KOPT-K1 (cell line): ENCODE measurements at regions not wholly inside any gene's neighbourhood (a gene's known extent, or its start where the extent isn't known, plus 50 kb on each side); places are given as distances from the start of the nearest gene placed in this dataset.

Source experiments
- H3K27ac ChIP-seq: fragments of 200-600 bp; sonication (generic); 2 replicates; pipeline ENCODE4 v1.5.1; 2016; ENCODE audit warnings: antibody characterized with exemption, mild to moderate bottlenecking, low read depth, low read length; ENCODE audit not compliant: poor library complexity, severe bottlenecking
- H3K36me3 ChIP-seq: fragments of 200-600 bp; sonication (generic); 2 replicates; pipeline ENCODE4 v1.5.1; 2017; ENCODE audit warnings: antibody characterized with exemption, mild to moderate bottlenecking, low read length, moderate library complexity; ENCODE audit not compliant: insufficient read depth
- H3K9me3 ChIP-seq: fragments of 200-600 bp; sonication (generic); 2 replicates; pipeline ENCODE4 v1.5.1; 2017; ENCODE audit warnings: antibody characterized with exemption, low read length, mild to moderate bottlenecking; ENCODE audit not compliant: insufficient read depth, poor library complexity, severe bottlenecking

- H3K9me3 ChIP-seq, result no peaks in the 10 kb centered on the region
- no peak overlapping the region for H3K27ac ChIP-seq
- H3K36me3 ChIP-seq, result no peaks in the 10 kb centered on the region
Observed at GRCh38 chr15:70172124-70172523, 74.4 kb upstream of the TLE3 start.

DNA sequence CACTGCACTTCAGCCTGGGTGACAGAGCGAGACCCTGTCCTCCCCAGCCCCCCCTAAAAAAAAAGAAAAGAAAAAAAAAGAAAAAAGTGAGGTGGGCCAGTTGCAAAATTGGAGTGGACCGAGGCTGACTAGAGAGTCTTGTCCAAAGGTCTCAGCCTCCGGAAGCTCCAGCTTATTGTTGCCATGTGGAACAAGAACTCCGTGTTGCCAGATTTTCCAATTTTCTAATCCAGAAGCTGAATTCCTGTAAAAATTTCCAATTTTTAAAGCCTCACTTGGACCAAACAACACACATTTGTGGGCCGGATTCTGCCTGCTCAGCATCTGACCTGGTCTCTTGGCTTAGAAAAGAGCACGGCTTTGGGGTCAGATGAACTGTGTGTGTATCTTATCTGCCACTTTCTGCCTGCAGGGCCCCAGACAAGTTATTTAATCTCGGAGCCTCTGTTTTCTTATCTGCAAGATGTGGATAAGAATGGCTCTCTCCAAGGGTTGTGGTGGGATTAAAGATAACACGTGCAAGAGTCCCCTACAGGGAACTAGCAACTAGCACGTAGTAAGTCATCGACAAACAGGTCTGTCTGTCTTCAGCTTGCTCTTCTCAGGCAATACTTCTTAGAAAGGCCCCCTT is 73.7 kb upstream of the TLE3 start:
- H3K27ac ChIP-seq, result no peak overlapping the region
- H3K9me3 ChIP-seq, result no peaks in the 10 kb centered on the region
- H3K36me3 ChIP-seq, result no peaks in the 10 kb centered on the region

DNA sequence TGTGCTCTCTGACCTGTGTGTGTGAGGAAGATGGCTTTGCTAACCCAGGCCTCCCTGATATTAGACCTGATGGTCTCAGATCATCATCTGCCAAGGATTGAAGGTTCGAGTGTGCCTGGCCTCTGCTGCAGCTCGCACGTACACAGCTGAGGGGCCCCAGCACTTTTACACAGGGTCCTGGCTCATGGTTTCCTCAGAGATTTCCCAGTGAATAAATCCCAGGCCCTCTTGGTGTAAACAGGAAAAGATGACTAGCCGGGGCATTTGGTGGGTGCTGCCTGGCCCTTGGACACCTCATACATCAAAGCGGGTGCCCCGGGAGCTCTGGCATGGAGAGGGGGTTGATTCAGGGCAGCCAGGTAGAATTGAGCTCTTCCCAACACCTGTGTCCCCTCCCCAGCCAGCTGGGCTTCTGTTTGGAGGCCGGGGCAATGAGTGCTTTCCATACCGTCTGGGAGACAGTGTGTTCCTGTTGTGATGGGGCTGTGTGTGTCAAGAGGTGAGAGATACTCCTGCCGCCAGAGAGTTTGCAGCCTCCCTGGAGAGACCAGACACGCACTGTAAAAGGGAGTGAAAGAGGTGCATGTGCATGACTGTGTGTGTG is 72.5 kb upstream of the TLE3 start:
- H3K27ac ChIP-seq, result no peak overlapping the region
- H3K9me3 ChIP-seq, result no peaks in the 10 kb centered on the region
- no peaks in the 10 kb centered on the region for H3K36me3 ChIP-seq

GRCh38 chr15:70169147-70169546 is 71.4 kb upstream of the TLE3 start:
- Histone ChIP-seq H3K36me3 (no peaks in the 10 kb centered on the region), H3K27ac (no peak overlapping the region), H3K9me3 (no peaks in the 10 kb centered on the region)

- Histone ChIP-seq H3K9me3 (no peaks in the 10 kb centered on the region), H3K36me3 (no peaks in the 10 kb centered on the region), H3K27ac (no peak overlapping the region)
Observed at GRCh38 chr15:70167155-70167554, 69.4 kb upstream of the TLE3 start.

- H3K36me3 ChIP-seq, result no peaks in the 10 kb centered on the region
- H3K27ac ChIP-seq, result no peak overlapping the region
- no peaks in the 10 kb centered on the region for H3K9me3 ChIP-seq
Observed at GRCh38 chr15:70166506-70167087, 68.9 kb upstream of the TLE3 start.

DNA sequence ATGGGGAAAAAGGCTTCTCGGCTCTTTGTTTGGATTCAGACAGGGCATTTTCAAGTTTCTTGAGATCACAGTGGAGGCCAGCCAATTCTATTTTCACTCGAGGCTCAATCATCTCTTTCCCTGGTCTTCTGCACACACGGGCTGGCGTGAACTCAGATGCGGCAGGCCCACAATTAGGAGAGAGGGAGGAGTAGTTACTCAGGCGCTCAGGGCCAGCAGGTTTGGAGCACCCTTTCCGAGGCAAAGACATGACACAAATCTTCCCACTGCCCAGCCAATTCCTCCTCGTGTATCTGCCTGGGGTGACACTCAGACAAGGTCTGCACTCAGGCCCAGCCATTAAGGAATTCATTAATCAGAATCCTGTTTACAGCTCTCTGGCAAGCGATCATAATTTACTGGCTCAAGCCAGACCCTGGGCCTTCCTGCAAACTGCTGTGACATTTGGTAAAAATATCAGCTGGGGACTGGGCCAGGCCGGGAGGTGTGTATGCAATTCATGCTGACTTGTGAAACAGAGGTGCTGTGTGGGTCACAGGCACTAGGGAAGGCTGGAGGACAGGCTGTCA is 68.1 kb upstream of the TLE3 start:
- H3K36me3 ChIP-seq, result no peaks in the 10 kb centered on the region
- no peak overlapping the region for H3K27ac ChIP-seq
- H3K9me3 ChIP-seq, result no peaks in the 10 kb centered on the region

DNA sequence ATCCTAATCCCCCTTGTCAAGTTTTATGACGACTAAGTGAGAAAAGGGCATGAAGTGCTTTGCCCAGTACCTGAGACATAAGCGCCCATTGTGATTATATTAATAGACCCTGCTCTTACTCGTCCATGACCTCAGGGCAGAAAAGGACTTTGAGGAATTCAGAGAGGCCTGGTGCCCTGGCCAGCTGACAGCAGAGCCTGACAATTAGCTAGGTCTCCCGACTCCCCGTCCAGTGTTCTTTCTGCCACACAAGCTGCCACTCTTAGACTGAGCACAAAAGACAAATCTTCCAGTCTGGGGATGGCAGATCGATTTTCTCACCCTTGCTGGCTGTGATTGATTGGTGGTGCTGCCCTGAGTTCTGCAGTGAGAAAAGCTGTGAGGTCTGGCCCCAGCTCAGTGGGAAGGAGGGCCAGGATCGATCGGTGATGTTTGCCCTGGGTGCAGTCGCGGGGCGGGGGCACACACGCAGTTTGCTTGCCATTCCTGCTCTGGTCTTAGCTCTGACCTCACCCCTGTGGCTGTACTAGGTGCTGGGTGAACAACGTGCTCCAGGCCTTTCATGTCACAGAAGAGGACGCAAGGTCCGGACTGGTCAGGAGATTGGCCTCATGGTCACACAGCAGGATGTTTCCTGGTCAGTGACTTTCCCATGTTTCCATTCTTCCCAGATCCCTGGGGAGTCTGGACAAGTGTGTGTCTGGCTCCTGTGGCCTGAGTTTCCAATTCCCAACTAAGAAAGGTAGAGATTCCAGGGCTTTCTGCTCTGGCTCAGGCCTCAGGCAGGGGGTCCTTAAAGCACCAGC is 67.4 kb upstream of the TLE3 start:
- no peak overlapping the region for H3K27ac ChIP-seq

DNA sequence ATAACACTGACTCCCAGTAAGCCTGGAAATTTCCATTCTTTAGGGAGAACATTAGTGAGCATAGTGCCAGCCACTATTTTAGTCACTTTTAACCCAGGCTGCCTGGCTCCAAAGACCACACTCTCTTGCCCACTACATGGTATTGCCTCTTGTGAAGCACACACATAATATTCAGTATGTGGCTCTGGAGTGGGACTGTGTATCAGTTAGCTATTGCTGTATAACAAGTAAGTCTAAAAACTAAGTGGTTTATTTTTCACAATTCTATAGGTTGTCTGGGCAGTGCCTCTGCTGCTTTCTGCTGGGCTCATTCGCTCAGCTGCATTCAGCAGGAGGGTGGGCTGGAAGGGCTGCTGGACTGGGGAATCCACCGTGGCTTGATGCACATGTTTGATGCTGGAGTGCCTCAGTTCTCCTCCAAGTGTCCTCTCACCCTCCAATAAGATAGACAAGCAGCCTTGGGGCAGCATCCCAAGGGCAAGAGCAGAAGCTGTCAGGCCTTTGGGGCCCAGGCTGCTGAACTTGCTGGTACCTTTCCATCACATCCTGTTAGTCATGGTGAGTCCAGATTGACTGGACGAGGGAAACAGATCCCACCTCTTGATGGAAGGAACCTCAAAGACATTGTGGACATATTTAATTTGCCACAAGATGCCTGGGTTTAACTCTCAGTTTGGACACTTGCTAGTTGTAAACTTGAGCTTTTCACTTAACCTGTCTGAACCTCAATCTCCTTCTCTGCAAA is 66.6 kb upstream of the TLE3 start:
- H3K36me3 ChIP-seq, result no peaks in the 10 kb centered on the region
- H3K9me3 ChIP-seq, result no peaks in the 10 kb centered on the region
- no peak overlapping the region for H3K27ac ChIP-seq

More for the DNA sequence above, 67.4 kb upstream of the TLE3 start:
- H3K36me3 ChIP-seq, result no peaks in the 10 kb centered on the region
- H3K9me3 ChIP-seq, result no peaks in the 10 kb centered on the region

- Histone ChIP-seq H3K36me3 (no peaks in the 10 kb centered on the region), H3K9me3 (no peaks in the 10 kb centered on the region), H3K27ac (no peak overlapping the region)
Observed at GRCh38 chr15:70160803-70161565, 63.3 kb upstream of the TLE3 start.

GRCh38 chr15:70160267-70160666 is 62.5 kb upstream of the TLE3 start:
- Histone ChIP-seq H3K36me3 (no peaks in the 10 kb centered on the region), H3K27ac (no peak overlapping the region), H3K9me3 (no peaks in the 10 kb centered on the region)

DNA sequence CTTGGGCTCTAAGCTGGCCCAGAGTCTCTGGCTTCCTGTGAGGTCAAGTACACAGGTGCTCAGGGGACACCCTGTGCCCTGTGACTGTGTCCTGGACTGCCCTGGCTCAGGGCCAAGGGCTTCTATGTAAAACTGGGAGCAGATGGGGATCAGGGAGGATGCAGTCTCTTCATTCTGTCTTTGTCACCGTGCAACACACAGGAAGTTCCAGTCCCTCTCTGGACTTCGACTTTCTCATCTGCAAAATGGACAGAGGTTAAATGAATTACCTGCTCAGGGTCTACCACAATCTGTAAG is 61.9 kb upstream of the TLE3 start:
- H3K9me3 ChIP-seq, result no peaks in the 10 kb centered on the region
- no peaks in the 10 kb centered on the region for H3K36me3 ChIP-seq
- H3K27ac ChIP-seq, result no peak overlapping the region

GRCh38 chr15:70159001-70159712 is 61.4 kb upstream of the TLE3 start:
- Histone ChIP-seq H3K27ac (no peak overlapping the region), H3K9me3 (no peaks in the 10 kb centered on the region), H3K36me3 (no peaks in the 10 kb centered on the region)
